ENCODE measurements at regions not wholly inside any gene's neighbourhood (a gene's known extent, or its start where the extent isn't known, plus 50 kb on each side); places are given as distances from the start of the nearest gene placed in this dataset.

GRCh38 chr6:106005013-106005412, 81.1 kb upstream of the PRDM1 start:
- Histone ChIP-seq H3K36me3 (no peaks in the 10 kb centered on the region), H3K27me3 (no peaks in the 10 kb centered on the region), H3K4me1 (no peaks in the 10 kb centered on the region), H3K4me3 (no peak overlapping the region), H3K9me3 (no peaks in the 10 kb centered on the region), H3K27ac (no peak overlapping the region)
- 96 to 100% methylated on average over 1 of the region's 1 CpG for WGBS, 2 donors
- DNase-seq (ENCODE audit: low spot score in 2 of 2), result no peak
- TF ChIP-seq CTCF (IDR thresholded peaks at IDR 0.05) (no peak), POLR2A (IDR thresholded peaks at IDR 0.05) (no peak), EP300 (IDR thresholded peaks at IDR 0.05) (no peak)

GRCh38 chr6:106003268-106003987, 82.7 kb upstream of the PRDM1 start:
- peaks cover 0 to 9% of the 10 kb centered on the region in 2 donors for H3K27me3 ChIP-seq
- no peak overlapping the region for H3K4me3 ChIP-seq
- 35 to 46% methylated on average over 2 of the region's 2 CpGs for WGBS, 2 donors
- H3K27ac ChIP-seq, result no peak overlapping the region
- no peak for TF ChIP-seq EP300 (IDR thresholded peaks at IDR 0.05)
- TF ChIP-seq CTCF (IDR thresholded peaks at IDR 0.05), result no peak
- TF ChIP-seq POLR2A (IDR thresholded peaks at IDR 0.05), result no peak
- no peaks in the 10 kb centered on the region for H3K9me3 ChIP-seq
- H3K36me3 ChIP-seq, result no peaks in the 10 kb centered on the region
- H3K4me1 ChIP-seq, result no peaks in the 10 kb centered on the region
- DNase-seq (ENCODE audit: low spot score in 2 of 2), result no peak

GRCh38 chr6:106002005-106002404, 84.1 kb upstream of the PRDM1 start:
- H3K4me3 ChIP-seq, result no peak overlapping the region
- DNase-seq (ENCODE audit: low spot score in 2 of 2), result no peak
- no peak overlapping the region for H3K27ac ChIP-seq
- no peaks in the 10 kb centered on the region for H3K9me3 ChIP-seq
- no peaks in the 10 kb centered on the region for H3K36me3 ChIP-seq
- TF ChIP-seq POLR2A (IDR thresholded peaks at IDR 0.05), result no peak
- no peak for TF ChIP-seq EP300 (IDR thresholded peaks at IDR 0.05)
- no peak for TF ChIP-seq CTCF (IDR thresholded peaks at IDR 0.05)
- WGBS, 2 donors, result 48 to 54% methylated on average over 1 of the region's 1 CpG
- no peaks in the 10 kb centered on the region for H3K4me1 ChIP-seq
- peaks cover 0 to 15% of the 10 kb centered on the region in 2 donors for H3K27me3 ChIP-seq

- H3K9me3 ChIP-seq, result no peaks in the 10 kb centered on the region
- no peaks in the 10 kb centered on the region for H3K4me1 ChIP-seq
- H3K27me3 ChIP-seq, result peaks cover 0 to 24% of the 10 kb centered on the region in 2 donors
- WGBS, 2 donors, result 90 to 94% methylated on average over 2 of the region's 2 CpGs
- DNase-seq (ENCODE audit: low spot score in 2 of 2), result no peak
- no peaks in the 10 kb centered on the region for H3K36me3 ChIP-seq
- TF ChIP-seq EP300 (IDR thresholded peaks at IDR 0.05), result no peak
- TF ChIP-seq CTCF (IDR thresholded peaks at IDR 0.05), result no peak
- no peak for TF ChIP-seq POLR2A (IDR thresholded peaks at IDR 0.05)
- H3K27ac ChIP-seq, result no peak overlapping the region
- H3K4me3 ChIP-seq, result no peak overlapping the region
These were observed 85.2 kb upstream of the PRDM1 start for GRCh38 chr6:106000935-106001334.

GRCh38 chr6:105997482-105997881, 88.7 kb upstream of the PRDM1 start:
- 70 to 79% methylated on average over 4 of the region's 4 CpGs for WGBS, 2 donors
- no peaks in the 10 kb centered on the region for H3K36me3 ChIP-seq
- no peaks in the 10 kb centered on the region for H3K9me3 ChIP-seq
- no peak for TF ChIP-seq CTCF (IDR thresholded peaks at IDR 0.05)
- no peak for TF ChIP-seq POLR2A (IDR thresholded peaks at IDR 0.05)
- no peak for TF ChIP-seq EP300 (IDR thresholded peaks at IDR 0.05)
- peaks cover 0 to 31% (median 5%) of the 10 kb centered on the region in 4 donors for H3K4me1 ChIP-seq
- H3K4me3 ChIP-seq, result no peak overlapping the region
- H3K27ac ChIP-seq, result no peak overlapping the region
- peaks cover 0 to 43% of the 10 kb centered on the region in 2 donors for H3K27me3 ChIP-seq
- DNase-seq (ENCODE audit: low spot score in 2 of 2), result no peak
